ENCODE measurements at regions not wholly inside any gene's neighbourhood (a gene's known extent, or its start where the extent isn't known, plus 50 kb on each side); places are given as distances from the start of the nearest gene placed in this dataset.

- TF ChIP-seq CTCF (conservative IDR thresholded peaks at IDR 0.05) (no peak), ZFX (IDR thresholded peaks at IDR 0.05) (no peak)
- H3K27ac ChIP-seq = no peak overlapping the region
These were observed 195.7 kb upstream of the TFPI start for GRCh38 chr2:187749804-187750431.

GRCh38 chr2:187768995-187769394 lies 214.8 kb upstream of the TFPI start:
- H3K27ac ChIP-seq = no peak overlapping the region
- TF ChIP-seq CTCF (conservative IDR thresholded peaks at IDR 0.05) = no peak
- TF ChIP-seq ZFX (IDR thresholded peaks at IDR 0.05) = no peak

- no peak overlapping the region for H3K27ac ChIP-seq
- TF ChIP-seq CTCF (conservative IDR thresholded peaks at IDR 0.05) (no peak), ZFX (IDR thresholded peaks at IDR 0.05) (no peak)
These were observed 215.2 kb upstream of the TFPI start for GRCh38 chr2:187769437-187769836.

- H3K27ac ChIP-seq = no peak overlapping the region
- TF ChIP-seq CTCF (conservative IDR thresholded peaks at IDR 0.05) (no peak), ZFX (IDR thresholded peaks at IDR 0.05) (no peak)
These were observed 220.4 kb upstream of the TFPI start for GRCh38 chr2:187774551-187775071.

GRCh38 chr2:187775196-187775595 lies 221.0 kb upstream of the TFPI start:
- no peak overlapping the region for H3K27ac ChIP-seq
- no peak for TF ChIP-seq CTCF (conservative IDR thresholded peaks at IDR 0.05)
- TF ChIP-seq ZFX (IDR thresholded peaks at IDR 0.05) = no peak

GRCh38 chr2:187775651-187776050 lies 221.4 kb upstream of the TFPI start:
- H3K27ac ChIP-seq = no peak overlapping the region
- TF ChIP-seq ZFX (IDR thresholded peaks at IDR 0.05) (no peak), CTCF (conservative IDR thresholded peaks at IDR 0.05) (no peak)

GRCh38 chr2:187782301-187782700 lies 228.1 kb upstream of the TFPI start:
- TF ChIP-seq ZFX (IDR thresholded peaks at IDR 0.05) = no peak
- TF ChIP-seq CTCF (conservative IDR thresholded peaks at IDR 0.05) = no peak
- no peak overlapping the region for H3K27ac ChIP-seq
